Liver (tissue), 3 donors: ENCODE measurements at regions not wholly inside any gene's neighbourhood (a gene's known extent, or its start where the extent isn't known, plus 50 kb on each side); places are given as distances from the start of the nearest gene placed in this dataset.

ENCODE experiments used
- CTCF ChIP-seq: fragments of 150-350 bp; IDR thresholded peaks from 2 replicates; pipeline ENCODE4 v1.5.1; 2017; ENCODE audit warnings: improper control_type of control experiment, low read depth, low read length; ENCODE audit not compliant: missing input control
- GABPA ChIP-seq, 2 donors: IDR thresholded peaks in 1 of 2; conservative IDR thresholded peaks in 1 of 2; 2 replicates each; pipeline ENCODE4 v1.6.1; 2016; ENCODE audit warnings: antibody characterized with exemption in 2 of 2, mild to moderate bottlenecking in 1 of 2, moderate library complexity in 1 of 2
- RXRA ChIP-seq, 2 donors: IDR thresholded peaks; 2 replicates each; pipeline ENCODE4 v1.6.1; 2017 to 2018; ENCODE audit warnings: antibody characterized with exemption in 2 of 2, mild to moderate bottlenecking in 1 of 2
- ZBTB33 ChIP-seq: IDR thresholded peaks from 2 replicates; pipeline ENCODE4 v1.6.1; 2016; ENCODE audit warnings: antibody characterized with exemption
- TF ChIP-seq, protein P1 (sequence below): IDR thresholded peaks from 2 replicates; pipeline ENCODE4 v1.6.1; 2016; ENCODE audit warnings: antibody characterized with exemption
- TF ChIP-seq, protein P2 (sequence below): IDR thresholded peaks from 2 replicates; pipeline ENCODE4 v1.6.1; 2016; ENCODE audit warnings: antibody characterized with exemption, mild to moderate bottlenecking
- donor health status: healthy.
- donor health status: healthy.

GRCh38 chr14:80135305-80136088 lies 75.8 kb downstream of the DIO2 start:
- no peak for TF ChIP-seq CTCF
- TF ChIP-seq, protein P1, sequence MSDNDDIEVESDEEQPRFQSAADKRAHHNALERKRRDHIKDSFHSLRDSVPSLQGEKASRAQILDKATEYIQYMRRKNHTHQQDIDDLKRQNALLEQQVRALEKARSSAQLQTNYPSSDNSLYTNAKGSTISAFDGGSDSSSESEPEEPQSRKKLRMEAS, result no peak
- TF ChIP-seq RXRA (IDR thresholded peaks at IDR 0.05), result no peak
- no peak for TF ChIP-seq ZBTB33
- TF ChIP-seq GABPA (IDR thresholded peaks at IDR 0.05 in 1 of 2, conservative IDR thresholded peaks at IDR 0.05 in 1 of 2), result no peak
- TF ChIP-seq, protein P2, sequence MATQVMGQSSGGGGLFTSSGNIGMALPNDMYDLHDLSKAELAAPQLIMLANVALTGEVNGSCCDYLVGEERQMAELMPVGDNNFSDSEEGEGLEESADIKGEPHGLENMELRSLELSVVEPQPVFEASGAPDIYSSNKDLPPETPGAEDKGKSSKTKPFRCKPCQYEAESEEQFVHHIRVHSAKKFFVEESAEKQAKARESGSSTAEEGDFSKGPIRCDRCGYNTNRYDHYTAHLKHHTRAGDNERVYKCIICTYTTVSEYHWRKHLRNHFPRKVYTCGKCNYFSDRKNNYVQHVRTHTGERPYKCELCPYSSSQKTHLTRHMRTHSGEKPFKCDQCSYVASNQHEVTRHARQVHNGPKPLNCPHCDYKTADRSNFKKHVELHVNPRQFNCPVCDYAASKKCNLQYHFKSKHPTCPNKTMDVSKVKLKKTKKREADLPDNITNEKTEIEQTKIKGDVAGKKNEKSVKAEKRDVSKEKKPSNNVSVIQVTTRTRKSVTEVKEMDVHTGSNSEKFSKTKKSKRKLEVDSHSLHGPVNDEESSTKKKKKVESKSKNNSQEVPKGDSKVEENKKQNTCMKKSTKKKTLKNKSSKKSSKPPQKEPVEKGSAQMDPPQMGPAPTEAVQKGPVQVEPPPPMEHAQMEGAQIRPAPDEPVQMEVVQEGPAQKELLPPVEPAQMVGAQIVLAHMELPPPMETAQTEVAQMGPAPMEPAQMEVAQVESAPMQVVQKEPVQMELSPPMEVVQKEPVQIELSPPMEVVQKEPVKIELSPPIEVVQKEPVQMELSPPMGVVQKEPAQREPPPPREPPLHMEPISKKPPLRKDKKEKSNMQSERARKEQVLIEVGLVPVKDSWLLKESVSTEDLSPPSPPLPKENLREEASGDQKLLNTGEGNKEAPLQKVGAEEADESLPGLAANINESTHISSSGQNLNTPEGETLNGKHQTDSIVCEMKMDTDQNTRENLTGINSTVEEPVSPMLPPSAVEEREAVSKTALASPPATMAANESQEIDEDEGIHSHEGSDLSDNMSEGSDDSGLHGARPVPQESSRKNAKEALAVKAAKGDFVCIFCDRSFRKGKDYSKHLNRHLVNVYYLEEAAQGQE, result no peak
